HG03442 (cell line): ENCODE measurements at regions not wholly inside any gene's neighbourhood (a gene's known extent, or its start where the extent isn't known, plus 50 kb on each side); places are given as distances from the start of the nearest gene placed in this dataset.
"Not testable (repeated sequence)": the region's sequence is repeated elsewhere in the genome, so short reads cannot be mapped to it uniquely, and the experiment has no call there.

Source experiments
- ATAC-seq: cut with Tn5 transposase; IDR thresholded peaks from one replicate; pipeline ENCODE4 v1.9.1; 2021; ENCODE audit warnings: mild to moderate bottlenecking, moderate library complexity; ENCODE audit not compliant: unreplicated experiment

DNA sequence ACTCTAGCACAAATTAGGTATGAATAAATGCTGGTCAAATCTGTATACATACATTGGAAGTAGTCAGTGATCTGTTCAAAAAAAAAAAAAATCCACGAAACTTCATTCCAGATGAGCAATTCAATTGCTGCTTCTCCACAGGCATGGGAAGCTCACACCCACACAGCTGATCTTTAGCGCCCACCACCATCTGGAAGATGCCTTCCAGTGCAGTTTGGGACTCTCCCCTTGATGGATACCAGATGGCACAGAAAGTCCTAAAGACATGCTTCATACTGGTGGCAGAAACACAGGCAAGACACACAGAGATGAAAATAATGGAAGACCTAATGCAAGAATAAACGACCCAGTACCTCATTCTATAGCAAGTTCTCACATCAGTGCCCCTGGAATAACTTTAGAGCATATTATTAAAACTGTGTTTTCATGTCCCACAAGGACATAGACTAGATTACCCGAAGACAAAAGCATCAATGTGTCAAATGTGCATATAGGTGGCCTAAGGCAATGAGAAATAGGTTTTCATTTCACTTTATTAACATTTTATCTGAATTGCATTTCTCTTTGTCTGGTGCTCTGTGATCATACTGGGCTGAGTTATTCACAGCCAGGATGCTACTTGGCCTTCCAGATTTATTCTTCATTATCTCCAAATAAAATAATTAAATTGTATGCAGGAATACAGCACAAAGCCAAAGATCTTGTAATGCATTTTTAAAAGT is 135.4 kb upstream of the TAS2R1 start:
- ATAC-seq = no peak

DNA sequence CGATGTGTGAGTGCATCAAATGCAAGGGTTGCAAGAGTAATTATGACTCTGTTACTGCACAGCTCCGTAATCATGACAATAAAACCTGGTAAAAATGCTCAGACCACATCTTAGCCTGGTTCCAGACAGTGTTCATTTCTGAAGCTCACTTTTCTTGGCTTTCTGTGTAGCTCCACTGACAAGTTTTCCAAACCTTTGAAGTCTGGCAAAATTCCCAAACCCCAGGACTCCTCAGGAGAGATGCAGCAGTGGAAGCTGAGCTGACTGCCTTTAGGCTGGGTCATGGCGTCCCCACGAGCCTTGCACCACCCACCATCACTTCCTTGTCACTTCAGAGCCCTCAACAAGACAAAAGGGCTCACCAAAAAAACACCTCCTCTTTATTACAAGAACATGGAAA is 131.6 kb upstream of the TAS2R1 start:
- ATAC-seq = no peak

DNA sequence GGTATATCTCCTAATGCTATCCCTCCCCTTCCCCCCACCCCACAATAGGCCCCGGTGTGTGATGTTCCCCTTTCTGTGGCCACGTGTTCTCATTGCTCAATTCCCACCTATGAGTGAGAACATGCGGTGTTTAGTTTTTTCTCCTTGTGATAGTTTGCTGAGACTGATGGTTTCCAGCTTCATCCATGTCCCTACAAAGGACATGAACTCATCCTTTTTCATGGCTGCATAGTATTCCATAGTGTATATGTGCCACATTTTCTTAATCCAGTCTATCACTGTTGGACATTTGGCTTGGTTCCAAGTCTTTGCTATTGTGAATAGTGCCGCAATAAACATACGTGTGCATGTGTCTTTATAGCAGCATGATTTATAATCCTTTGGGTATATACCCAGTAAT is 122.5 kb upstream of the TAS2R1 start:
- ATAC-seq = not testable (repeated sequence)

DNA sequence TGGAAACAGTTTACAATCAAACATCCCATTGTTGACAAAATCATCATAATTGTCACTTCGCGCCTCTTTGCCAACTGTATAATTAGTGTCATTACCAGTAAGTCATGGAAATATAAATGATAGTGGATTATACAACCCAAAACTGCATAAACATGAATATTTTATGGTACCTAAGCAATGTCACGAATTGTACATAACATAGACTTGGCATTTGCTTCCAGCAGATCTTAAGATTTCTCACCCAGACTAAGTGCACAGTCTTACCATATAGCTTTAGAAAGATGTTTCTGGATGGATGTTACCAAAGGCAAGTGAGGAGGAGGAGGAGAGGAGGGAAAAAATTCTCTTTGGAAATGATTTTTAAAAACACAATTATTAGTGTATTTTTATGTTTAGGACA is 113.4 kb upstream of the TAS2R1 start:
- no peak for ATAC-seq

DNA sequence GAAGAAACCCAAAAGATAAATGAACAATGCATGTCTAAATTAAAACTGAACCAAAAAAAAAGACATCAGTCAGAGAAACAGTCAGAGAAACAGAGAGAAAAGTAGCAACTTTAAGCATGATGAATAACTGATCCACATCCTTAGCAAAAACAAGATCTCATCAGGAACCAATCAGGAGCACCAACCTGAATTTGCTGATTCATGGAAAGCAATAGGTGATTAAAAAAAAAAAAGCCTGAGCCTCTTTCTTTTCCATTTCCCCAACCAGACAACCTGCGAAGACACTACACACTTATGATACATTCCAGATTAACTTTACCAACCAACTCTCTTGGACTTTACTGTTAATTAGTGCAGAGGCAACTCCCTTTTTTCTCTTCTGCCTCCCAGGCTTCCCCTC is 112.7 kb upstream of the TAS2R1 start:
- no peak for ATAC-seq

DNA sequence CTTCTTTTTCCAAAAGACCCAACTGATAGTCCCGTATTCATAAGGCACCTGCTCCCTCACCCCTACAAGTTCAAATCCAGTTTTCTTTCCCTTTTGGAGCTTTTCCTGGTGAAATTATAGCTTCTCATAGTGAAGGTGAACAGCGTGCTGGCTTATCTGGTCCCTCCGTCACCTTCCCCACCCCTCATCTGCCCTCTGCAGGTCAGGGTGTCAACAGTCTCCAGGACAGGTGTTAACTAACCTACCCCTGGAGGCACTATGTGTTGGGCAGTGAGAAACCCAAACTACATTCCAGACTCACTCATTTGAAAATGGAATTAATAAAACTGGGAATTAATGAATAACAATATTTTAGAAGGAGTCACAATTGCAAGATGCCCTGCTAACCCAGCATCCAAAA is 109.0 kb upstream of the TAS2R1 start:
- no peak for ATAC-seq

DNA sequence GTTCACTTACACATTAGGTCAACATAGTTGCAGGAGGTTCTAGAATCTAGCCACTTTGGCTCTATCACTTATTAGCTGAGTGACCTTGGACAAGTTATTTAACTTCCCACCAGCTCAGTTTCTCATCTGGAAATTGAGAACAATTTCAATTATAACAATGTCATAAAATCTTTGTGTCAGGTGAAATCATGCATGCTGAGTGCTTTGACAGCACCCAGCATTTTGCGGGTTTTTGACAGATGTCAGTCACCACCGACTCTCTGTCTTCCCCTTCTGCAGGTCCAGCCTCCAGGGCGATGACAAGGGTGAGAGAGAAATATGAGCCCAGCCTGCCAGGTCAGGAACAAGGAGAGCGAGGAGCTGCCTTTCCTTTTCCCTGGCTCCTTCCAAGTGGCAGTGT is 107.1 kb upstream of the TAS2R1 start:
- no peak for ATAC-seq

DNA sequence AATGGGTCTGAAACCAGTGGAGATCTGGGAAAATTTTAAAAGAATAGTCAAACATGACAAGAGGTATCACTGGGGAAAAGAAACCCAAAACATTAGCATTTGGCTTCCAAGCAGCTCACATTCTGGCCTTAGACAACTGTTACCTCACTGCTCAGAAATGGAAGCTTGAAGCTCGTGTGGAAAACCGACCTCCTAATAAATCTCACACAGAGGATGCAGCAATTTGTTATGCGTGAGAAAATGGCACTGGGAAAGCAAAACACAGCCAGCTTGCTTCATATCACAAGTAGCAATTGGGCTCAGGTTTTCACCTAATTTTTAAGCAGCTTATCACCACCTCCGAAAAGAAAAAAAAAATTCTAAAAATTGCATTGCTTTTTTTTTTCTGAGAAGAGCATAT is 103.3 kb upstream of the TAS2R1 start:
- no peak for ATAC-seq

DNA sequence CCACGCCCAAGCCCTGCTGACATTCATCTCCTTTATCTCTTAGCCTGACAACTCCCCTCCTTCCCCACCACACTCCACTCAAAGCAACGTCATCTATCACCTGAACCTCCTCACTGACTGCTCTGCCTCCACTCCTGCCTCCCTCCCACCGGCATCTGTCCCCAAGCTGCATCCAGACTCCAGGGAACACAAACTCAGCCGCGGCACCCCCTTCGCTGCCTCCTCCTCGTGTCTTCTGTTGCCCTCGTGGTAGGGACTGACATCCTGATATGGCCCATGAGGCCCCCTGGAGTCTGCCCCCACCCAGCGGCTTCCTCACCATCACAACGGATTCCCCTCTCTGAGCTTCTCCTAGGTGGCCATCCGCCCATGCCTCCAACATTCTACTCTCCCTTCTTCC is 101.0 kb upstream of the TAS2R1 start:
- ATAC-seq = no peak

DNA sequence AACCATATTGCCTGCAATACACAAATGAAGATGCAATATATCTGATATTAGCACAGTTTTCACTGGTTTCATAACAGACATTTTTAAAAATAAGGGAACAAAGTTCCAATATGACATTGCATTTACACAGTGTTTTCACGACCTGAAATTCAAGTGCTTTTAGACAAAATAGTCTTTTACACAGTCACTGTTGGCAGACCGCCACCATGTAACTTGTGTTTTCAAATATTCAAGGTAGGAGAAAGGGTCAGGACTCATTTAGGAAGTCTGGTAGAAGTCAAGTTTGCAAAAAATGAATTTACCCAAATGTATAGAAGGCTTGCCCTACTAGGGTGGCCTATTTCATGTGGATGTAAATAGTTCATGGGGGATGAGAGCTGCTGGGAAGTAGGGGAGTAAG is 98.1 kb upstream of the TAS2R1 start:
- ATAC-seq = no peak

DNA sequence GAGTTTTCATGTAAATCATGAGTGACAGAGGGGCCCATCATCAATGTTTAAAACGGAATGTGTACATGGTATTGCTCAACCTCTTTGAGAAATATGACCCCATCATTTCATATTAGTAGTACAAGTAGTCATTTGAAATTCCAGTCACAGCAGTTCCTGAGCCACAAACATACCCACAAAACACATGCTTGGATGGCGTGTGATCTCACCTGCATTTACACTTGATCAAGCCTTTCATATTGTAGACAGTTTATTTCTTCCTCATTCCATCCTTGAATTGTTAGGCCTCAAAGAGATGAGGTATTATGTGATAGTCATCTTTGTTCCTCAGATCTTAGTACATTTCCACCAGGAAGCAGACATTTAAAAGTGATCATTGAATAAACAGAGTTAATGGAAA is 96.8 kb upstream of the TAS2R1 start:
- no peak for ATAC-seq

DNA sequence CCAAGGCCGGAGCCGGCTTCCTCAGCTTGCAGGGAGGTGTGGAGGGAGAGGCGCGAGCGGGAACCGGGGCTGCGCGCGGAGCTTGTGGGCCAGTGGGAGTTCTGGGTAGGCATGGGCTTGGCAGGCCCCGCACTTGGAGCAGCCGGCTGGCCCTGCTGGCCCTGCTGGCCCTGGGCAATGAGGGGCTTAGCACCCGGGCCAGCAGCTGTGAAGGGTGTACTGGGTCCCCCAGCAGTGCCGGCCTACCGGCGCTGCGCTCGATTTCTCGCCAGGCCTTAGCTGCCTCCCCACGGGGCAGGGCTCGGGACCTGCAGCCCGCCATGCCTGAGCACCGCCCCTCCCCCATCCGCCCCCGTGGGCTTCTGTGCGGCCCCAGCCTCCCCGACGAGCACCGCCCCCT is 95.1 kb upstream of the TAS2R1 start:
- ATAC-seq = not testable (repeated sequence)

DNA sequence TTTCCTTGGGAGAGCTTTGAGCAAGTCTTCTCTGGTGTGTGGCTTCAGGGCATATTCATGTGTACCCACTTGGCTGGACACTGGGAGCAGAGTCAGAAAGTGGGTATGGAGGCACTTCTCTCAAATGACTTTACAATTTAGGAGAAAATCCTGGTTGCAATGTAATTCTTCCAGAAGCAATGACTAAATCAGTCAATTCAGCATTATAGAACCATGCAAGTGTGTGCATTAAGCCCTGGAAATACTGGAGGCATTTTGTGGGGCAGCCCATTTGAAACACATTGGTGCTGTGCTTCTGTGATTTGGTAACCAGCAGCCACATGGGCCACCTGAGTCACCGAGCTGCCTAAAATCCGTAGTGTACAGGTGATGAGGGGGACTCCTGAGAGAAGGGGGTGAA is 94.6 kb upstream of the TAS2R1 start:
- no peak for ATAC-seq

DNA sequence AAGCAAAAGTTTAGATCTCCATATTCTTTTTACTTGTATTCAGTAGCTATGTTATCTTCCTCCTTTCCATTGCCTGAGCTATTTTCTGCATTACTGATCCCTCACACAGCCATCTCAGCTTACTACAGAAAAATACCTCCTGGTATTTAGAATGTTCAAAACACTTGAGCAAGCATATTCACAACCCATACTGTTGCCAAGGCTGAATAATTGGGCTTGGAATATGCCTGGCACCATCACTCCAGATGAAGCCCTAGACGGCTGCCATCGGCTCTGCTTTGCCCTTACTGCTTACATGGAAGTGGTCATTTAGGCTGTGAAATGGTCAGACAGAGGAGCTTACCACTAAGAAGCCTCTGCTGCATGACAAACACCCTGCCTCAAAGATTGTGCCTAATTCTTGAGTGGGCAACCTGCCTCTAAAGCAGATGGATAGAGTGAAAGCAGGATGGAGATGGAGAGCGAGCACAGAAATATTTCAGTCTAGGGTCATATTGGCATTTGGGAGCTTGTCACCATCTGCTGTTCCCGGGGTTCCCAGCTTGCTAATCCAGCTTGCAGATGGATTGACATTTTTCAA is 92.5 kb upstream of the TAS2R1 start:
- no peak for ATAC-seq

DNA sequence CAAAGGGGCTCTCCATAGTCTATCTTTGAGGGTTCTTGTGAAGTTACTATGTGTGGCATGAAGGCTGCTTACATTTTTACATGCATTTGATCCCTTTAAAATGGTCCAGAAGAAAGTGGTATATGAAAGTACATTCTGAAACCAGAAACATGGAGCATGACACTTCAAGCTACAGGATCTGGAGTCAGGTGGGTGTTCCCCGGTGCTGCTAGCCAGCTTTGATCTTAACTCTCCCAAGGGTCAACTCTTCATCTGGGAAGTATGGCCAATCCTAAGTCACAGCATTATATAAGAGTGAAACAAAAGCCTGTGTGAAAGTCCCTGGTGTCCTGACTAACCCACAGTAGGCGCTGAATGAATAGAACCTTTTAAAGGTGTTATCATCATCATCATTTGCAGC is 91.0 kb upstream of the TAS2R1 start:
- ATAC-seq = no peak

DNA sequence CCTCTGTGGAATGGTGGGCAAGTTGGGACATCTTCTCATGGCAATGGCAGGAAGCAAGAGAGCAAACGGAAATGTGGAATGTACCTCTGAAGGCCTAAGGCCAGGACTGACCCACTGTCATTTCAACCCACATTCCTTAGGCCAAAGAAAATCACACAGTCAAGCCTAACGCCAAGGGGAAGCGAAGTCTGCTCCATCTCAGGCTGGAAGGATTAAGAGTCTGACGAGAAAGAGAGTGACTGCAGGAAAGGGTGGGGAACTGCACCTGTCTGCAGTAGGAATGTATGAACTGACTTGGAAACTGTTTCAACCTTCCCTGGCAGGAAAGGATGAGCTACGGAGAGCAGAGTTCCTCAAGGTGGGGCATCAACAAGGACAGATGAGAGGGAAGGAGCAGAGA is 90.2 kb upstream of the TAS2R1 start:
- no peak for ATAC-seq

DNA sequence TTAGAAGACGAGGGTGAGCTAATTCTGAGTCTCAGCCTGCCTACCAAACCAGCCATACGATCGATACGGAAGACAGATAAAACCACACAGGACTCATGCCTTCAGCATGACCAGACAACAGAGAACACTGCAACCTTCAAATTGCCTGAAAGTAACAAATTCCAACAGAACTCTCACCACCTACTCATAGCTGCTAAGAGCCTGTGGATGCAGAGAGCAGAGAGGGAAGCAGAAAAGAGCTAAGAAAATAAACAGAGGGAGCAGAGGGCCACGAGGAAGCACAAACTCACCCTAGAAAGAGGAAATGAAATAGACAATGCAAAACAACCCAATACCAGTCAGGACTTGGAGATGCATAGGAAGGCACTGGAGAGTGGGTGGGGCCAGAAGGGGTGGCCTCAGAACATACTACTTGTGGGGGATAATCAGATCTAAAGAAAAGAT is 86.7 kb upstream of the TAS2R1 start:
- peak; percentile 74 for ATAC-seq

DNA sequence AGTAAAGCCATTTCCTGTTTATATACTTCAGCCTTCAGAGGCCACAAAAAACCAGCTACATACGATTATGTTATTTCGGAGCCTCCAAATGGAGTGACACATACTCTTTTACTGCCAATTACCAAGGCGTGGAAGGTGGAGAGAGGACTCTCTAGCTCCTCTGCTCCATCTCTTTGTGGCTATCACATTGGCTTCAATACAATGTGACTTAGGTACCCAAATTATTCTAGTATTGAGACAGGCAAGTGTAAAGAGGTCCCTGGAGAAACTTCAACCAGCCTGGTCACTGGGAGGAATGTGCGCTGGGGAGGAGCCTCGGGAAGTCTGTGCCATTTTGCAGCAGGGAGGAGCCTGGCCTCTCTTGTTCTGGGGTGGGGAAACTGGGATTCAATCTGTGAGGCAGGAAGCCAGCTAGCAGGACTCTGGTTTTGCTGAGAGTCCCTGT is 85.8 kb upstream of the TAS2R1 start:
- no peak for ATAC-seq

DNA sequence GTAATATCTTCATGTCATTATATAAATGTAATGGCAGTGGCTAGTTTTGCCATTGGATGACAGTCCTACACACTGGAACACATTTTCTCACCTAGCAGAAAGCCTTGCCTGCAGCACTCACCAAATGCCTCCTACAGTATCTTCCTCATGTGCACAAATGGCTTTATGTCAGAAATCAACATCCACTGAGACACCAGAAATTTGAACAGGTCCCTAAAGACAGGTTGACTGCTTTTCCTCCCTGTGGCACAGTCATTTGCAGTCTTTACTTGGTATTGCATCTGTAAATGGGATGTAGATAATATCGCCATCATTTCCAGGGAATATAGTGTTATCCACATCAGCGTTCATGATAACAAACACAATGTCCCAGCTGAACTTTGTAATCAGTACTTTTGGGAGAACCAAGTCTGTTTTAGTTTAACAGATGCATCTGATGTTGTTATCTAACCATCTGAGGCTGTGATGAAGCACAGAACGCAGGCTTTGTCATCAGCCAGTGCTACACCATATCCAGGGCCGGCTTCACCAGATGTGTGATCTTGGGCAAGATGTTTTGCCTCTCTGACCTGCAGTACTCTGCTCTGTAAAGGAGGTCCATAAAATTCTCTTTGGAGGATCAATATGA is 83.9 kb upstream of the TAS2R1 start:
- ATAC-seq = no peak

DNA sequence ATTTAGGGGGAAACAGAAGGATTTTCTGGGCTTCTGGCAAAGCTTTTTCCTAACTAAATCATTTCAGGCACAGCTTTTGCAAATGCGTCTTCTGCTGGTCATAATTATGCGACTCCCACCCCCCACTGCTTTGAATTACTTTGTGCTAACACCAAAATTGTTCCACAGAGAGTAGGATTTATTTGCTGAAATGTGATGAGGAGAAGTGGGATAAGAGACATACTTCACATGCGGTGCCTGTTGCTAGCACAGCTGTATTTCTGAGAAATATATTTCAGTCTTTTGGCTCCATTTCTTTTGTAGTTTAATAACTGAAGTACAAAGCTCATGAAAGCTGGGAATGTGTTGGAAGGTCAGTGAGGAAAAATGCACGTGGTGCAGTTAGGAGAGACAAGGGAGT is 83.2 kb upstream of the TAS2R1 start:
- ATAC-seq = no peak

DNA sequence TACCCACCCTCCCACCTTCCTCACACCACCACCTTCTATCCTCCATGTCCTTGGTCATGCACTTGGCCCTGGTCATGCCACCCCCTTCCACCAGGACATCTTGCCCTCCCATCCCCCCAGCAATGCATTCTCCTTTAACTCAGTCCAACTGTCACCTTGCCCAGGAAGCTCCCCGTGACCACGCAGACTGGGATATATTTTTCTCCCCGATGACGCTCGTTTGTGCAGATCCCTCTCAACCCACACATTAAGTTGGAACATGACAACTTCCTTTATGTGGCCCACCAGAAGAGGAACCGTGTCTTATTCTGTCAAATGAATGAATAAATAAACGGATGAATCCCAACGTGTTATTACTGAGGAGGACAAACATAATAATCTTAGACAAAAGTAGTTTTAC is 82.8 kb upstream of the TAS2R1 start:
- no peak for ATAC-seq

DNA sequence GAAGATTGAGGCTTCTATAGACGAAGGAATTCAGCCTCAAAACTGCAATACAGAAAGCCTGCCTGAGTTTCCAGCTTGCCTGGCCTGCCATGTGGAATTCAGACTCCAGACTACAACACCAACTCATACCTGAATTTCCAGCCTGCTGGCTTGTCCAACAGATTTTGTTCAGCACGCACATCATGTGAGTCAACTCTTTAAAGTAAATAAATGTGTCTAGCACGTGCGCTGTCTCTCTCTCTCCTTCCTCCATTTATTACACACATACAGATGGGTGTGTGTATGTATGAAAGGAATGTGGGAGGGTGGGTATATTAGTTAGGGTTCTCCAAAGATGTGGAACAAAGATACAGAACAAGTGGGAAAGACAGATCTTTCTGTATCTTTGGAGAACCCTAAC is 82.4 kb upstream of the TAS2R1 start:
- no peak for ATAC-seq
